Suprapubic skin (tissue), 4 donors: ENCODE measurements at regions not wholly inside any gene's neighbourhood (a gene's known extent, or its start where the extent isn't known, plus 50 kb on each side); places are given as distances from the start of the nearest gene placed in this dataset.

ENCODE experiments used
- DNase-seq, 2 donors: peaks; one replicate each; pipeline ENCODE4 v3.0.0-alpha.2; 2019; ENCODE audit warnings: low spot score in 2 of 2
- H3K27ac ChIP-seq: fragments of 200-600 bp; sonication (generic); one replicate; pipeline ENCODE4 v1.5.1; 2019
- H3K27me3 ChIP-seq: fragments of 200-600 bp; sonication (generic); one replicate; pipeline ENCODE4 v1.5.1; 2019
- H3K36me3 ChIP-seq: fragments of 200-600 bp; sonication (generic); one replicate; pipeline ENCODE4 v1.5.1; 2019
- H3K4me1 ChIP-seq: fragments of 200-600 bp; sonication (generic); one replicate; pipeline ENCODE4 v1.5.1; 2019
- H3K4me3 ChIP-seq: fragments of 200-600 bp; sonication (generic); one replicate; pipeline ENCODE4 v1.5.1; 2019; ENCODE audit warnings: mild to moderate bottlenecking
- H3K9me3 ChIP-seq: fragments of 200-600 bp; sonication (generic); one replicate; pipeline ENCODE4 v1.5.1; 2019
- EP300 ChIP-seq: sonication (generic); formaldehyde crosslinking; IDR thresholded peaks from one replicate; pipeline ENCODE4 v1.6.1; 2017; ENCODE audit warnings: antibody characterized with exemption
- POLR2A ChIP-seq, 2 donors: fragments of 450-650 bp; IDR thresholded peaks; one replicate each; pipeline ENCODE4 v1.6.1; 2017; ENCODE audit warnings: antibody characterized with exemption in 2 of 2, mild to moderate bottlenecking in 2 of 2, moderate library complexity in 2 of 2
- POLR2AphosphoS5 ChIP-seq, 3 donors: sonication (generic); formaldehyde crosslinking; IDR thresholded peaks; one replicate each; pipeline ENCODE4 v1.6.1; 2017; ENCODE audit warnings: antibody characterized with exemption in 3 of 3
- WGBS: methylation state at CpG from one replicate; pipeline ENCODE4 v1.1.5; 2018; 5-methylcytosine and 5-hydroxymethylcytosine counted together
- TF ChIP-seq, protein P1 (sequence below), 2 donors: fragments of 200-600 bp in 1 of 2; fragments of 450-650 bp in 1 of 2; sonication (generic) in 1 of 2; IDR thresholded peaks; one replicate each; pipeline ENCODE4 v1.5.1; 2016 to 2019; ENCODE audit warnings: antibody characterized with exemption in 2 of 2, mild to moderate bottlenecking in 1 of 2, moderate library complexity in 1 of 2

DNA sequence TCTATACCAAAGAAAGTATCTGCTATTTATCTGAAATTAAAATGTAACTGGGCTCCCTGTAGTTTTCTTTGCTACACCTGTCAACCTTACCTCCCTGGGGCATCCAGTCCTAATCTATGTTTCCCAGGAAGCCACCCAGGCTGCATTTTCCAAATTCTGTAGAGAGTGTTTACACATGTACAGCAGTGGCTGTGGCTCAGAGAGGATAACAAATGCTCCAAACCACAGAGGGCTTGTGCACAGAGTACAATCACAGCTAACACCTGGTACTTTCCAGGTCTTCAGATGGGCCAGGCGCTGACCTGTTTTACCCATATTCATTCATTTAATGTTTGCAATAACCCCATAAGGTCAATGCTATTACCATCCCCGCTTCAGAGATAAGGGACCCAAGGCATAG lies 146.5 kb upstream of the TNR start:
- no peak for DNase-seq
- WGBS = 88% methylated on average over 2 of the region's 2 CpGs
- Histone ChIP-seq H3K4me1 (no peaks in the 10 kb centered on the region), H3K36me3 (no peaks in the 10 kb centered on the region), H3K4me3 (no peak overlapping the region), H3K27me3 (no peaks in the 10 kb centered on the region), H3K9me3 (no peaks in the 10 kb centered on the region), H3K27ac (no peak overlapping the region)
- TF ChIP-seq POLR2A (IDR thresholded peaks at IDR 0.05) = no peak
- TF ChIP-seq EP300 = no peak
- TF ChIP-seq, protein P1, sequence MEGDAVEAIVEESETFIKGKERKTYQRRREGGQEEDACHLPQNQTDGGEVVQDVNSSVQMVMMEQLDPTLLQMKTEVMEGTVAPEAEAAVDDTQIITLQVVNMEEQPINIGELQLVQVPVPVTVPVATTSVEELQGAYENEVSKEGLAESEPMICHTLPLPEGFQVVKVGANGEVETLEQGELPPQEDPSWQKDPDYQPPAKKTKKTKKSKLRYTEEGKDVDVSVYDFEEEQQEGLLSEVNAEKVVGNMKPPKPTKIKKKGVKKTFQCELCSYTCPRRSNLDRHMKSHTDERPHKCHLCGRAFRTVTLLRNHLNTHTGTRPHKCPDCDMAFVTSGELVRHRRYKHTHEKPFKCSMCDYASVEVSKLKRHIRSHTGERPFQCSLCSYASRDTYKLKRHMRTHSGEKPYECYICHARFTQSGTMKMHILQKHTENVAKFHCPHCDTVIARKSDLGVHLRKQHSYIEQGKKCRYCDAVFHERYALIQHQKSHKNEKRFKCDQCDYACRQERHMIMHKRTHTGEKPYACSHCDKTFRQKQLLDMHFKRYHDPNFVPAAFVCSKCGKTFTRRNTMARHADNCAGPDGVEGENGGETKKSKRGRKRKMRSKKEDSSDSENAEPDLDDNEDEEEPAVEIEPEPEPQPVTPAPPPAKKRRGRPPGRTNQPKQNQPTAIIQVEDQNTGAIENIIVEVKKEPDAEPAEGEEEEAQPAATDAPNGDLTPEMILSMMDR (IDR thresholded peaks at IDR 0.05) = no peak
- TF ChIP-seq POLR2AphosphoS5 (IDR thresholded peaks at IDR 0.05) = no peak

DNA sequence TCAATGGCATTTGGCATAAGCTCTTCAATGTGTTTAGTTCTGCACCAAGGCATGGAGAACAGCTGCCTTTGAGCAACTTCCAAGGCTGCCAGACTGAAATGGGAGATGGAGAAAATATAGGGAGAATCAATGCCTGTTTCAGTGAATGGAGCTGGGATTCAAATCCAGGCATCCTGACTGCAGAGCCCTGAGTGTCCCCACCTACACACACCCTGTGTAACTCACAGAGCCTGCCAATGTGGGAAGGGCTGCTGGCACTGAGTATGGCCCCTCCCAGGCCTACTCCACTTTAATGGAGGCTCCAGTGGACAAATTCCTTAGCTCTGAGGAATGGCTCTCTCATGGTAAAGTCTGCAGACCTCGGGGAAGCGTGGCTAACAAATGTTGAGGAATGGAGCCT lies 145.6 kb upstream of the TNR start:
- no peak for DNase-seq
- WGBS = 95% methylated on average over 2 of the region's 2 CpGs
- TF ChIP-seq, protein P1 (IDR thresholded peaks at IDR 0.05) = no peak
- no peak for TF ChIP-seq POLR2AphosphoS5 (IDR thresholded peaks at IDR 0.05)
- TF ChIP-seq EP300 = no peak
- TF ChIP-seq POLR2A (IDR thresholded peaks at IDR 0.05) = no peak
- Histone ChIP-seq H3K4me1 (no peaks in the 10 kb centered on the region), H3K36me3 (no peaks in the 10 kb centered on the region), H3K4me3 (no peak overlapping the region), H3K27ac (no peak overlapping the region), H3K9me3 (no peaks in the 10 kb centered on the region), H3K27me3 (no peaks in the 10 kb centered on the region)

DNA sequence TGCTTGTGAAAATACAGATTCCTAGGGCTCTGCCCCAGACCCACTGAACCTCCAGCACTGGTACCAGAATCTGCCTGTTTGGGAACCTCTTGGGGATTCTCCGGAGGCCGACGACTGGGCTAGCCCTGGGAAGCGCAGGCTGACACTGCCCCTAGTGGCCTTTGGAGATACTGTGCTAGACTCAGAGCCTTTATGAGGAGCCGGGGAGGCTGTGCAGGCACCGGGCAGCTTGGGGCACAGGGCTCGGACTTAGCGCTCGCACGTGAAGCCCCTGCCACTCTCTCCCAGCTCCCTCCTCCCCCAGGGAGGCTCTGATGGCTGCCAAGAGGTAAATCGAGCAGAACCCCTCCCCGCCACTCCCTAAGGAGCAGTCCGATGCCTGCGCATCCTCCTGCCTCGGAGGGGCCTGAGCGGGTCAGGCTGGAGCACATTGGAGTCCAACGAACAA lies 144.6 kb upstream of the TNR start:
- 35% methylated on average over 17 of the region's 17 CpGs for WGBS
- Histone ChIP-seq H3K4me1 (no peaks in the 10 kb centered on the region), H3K27ac (no peak overlapping the region), H3K36me3 (no peaks in the 10 kb centered on the region), H3K27me3 (no peaks in the 10 kb centered on the region), H3K4me3 (no peak overlapping the region), H3K9me3 (no peaks in the 10 kb centered on the region)
- TF ChIP-seq EP300 = no peak
- no peak for TF ChIP-seq POLR2A (IDR thresholded peaks at IDR 0.05)
- TF ChIP-seq, protein P1 (IDR thresholded peaks at IDR 0.05) = peak; percentile 3 to 76
- DNase-seq = no peak

DNA sequence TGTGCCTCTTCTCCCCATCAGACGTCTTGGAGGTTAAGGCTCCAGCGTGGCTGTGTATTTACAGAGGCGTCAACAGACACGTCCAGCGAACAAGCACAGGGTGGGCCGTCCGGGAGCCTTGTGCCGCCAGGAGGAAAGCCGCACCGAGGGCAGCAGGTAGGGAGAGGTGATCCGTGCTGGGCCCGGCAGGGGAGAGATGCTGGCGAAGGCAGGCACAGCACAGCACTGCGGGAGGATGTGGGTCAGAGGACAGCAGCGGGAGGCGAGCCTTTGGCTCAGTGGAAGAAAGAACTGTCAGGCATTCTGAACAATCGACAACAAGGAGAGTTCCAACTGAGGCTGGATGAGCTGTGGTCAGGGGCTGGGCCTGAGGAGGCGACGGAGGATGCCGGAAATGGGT lies 144.1 kb upstream of the TNR start:
- DNase-seq = no peak
- TF ChIP-seq, protein P1 (IDR thresholded peaks at IDR 0.05) = no peak
- TF ChIP-seq POLR2AphosphoS5 (IDR thresholded peaks at IDR 0.05) (no peak), POLR2A (IDR thresholded peaks at IDR 0.05) (no peak), EP300 (no peak)
- Histone ChIP-seq H3K9me3 (no peaks in the 10 kb centered on the region), H3K4me1 (no peaks in the 10 kb centered on the region), H3K27me3 (no peaks in the 10 kb centered on the region), H3K36me3 (no peaks in the 10 kb centered on the region), H3K4me3 (no peak overlapping the region), H3K27ac (no peak overlapping the region)
- WGBS = 83% methylated on average over 20 of the region's 20 CpGs

DNA sequence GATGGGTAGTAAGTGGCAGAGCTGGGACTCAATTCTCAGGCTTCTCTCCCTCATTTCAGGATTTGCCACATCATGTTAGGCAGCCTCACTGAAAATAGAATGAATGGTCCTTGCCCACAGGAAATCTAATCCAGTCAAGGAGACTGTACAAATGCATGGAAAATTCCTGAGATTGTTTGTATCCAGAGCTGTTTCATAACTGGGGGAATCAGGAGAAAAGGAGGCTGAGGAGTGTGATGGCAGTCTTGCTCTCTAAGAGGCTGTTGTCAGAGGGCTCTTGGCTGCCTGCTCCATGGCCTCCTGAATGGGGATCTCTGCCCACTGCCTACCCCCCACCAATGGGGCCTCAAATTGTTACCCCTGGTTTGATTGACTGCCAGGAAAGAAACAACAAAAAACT lies 141.9 kb upstream of the TNR start:
- Histone ChIP-seq H3K4me3 (no peak overlapping the region), H3K27ac (no peak overlapping the region), H3K27me3 (no peaks in the 10 kb centered on the region), H3K4me1 (no peaks in the 10 kb centered on the region), H3K9me3 (no peaks in the 10 kb centered on the region), H3K36me3 (no peaks in the 10 kb centered on the region)
- no peak for DNase-seq
- TF ChIP-seq, protein P1 (IDR thresholded peaks at IDR 0.05) = no peak
- no peak for TF ChIP-seq POLR2A (IDR thresholded peaks at IDR 0.05)
- no peak for TF ChIP-seq POLR2AphosphoS5 (IDR thresholded peaks at IDR 0.05)
- TF ChIP-seq EP300 = no peak
